CD4-positive, alpha-beta T cell (primary cell): ENCODE measurements at regions not wholly inside any gene's neighbourhood (a gene's known extent, or its start where the extent isn't known, plus 50 kb on each side); places are given as distances from the start of the nearest gene placed in this dataset.
"Not testable (repeated sequence)": the region's sequence is repeated elsewhere in the genome, so short reads cannot be mapped to it uniquely, and the experiment has no call there.

Source experiments
- ATAC-seq: fragments of 200-7000 bp; cut with Tn5 transposase; one replicate; pipeline ENCODE4 v1.10.0; 2022; ENCODE audit warnings: mild to moderate bottlenecking; ENCODE audit not compliant: poor library complexity
- CTCF ChIA-PET: fragments of 350-600 bp; sonication (Branson Sonifier 250); formaldehyde crosslinking; loops from one replicate; lab custom pipeline; 2021; ENCODE audit warnings: antibody characterized with exemption, inconsistent platforms; lab: Charles Lee
- POLR2A ChIA-PET: fragments of 350-600 bp; sonication (Branson Sonifier 250); formaldehyde crosslinking; loops from one replicate; lab custom pipeline; 2021; ENCODE audit warnings: antibody characterized with exemption, inconsistent platforms; lab: Charles Lee
- DNase-seq, 14 experiments: peaks; one replicate each; pipeline ENCODE4 v3.0.0-alpha.2; 2013 to 2020; ENCODE audit warnings: mixed read lengths in 2 of 14
- H3K27ac ChIP-seq, 2 donors: one replicate each; pipeline versions ENCODE4 v1.5.1 to v1.7.0; 2013; ENCODE audit warnings: low read length in 2 of 2, low read depth in 1 of 2, mild to moderate bottlenecking in 1 of 2
- H3K27me3 ChIP-seq, 2 experiments: 1 replicate in 1 of 2; 2 replicates in 1 of 2; pipeline versions ENCODE4 v1.6.1 to v1.7.0; 2013; ENCODE audit warnings: low read length in 2 of 2, control low read depth in 1 of 2, mild to moderate bottlenecking in 1 of 2, moderate library complexity in 1 of 2; ENCODE audit not compliant: insufficient read depth in 2 of 2, control insufficient read depth in 1 of 2
- H3K36me3 ChIP-seq: one replicate; pipeline ENCODE4 v1.6.1; 2013; ENCODE audit warnings: low read length, control low read depth; ENCODE audit not compliant: insufficient read depth
- H3K4me1 ChIP-seq: one replicate; pipeline ENCODE4 v1.6.1; 2013; ENCODE audit warnings: low read length, control low read depth; ENCODE audit not compliant: insufficient read depth
- H3K4me3 ChIP-seq: one replicate; pipeline ENCODE4 v1.5.1; 2013; ENCODE audit warnings: mild to moderate bottlenecking, low read length, moderate library complexity
- H3K9me3 ChIP-seq, 2 experiments: 1 replicate in 1 of 2; 2 replicates in 1 of 2; pipeline versions ENCODE4 v1.6.1 to v1.7.0; 2013; ENCODE audit warnings: low read length in 2 of 2, mild to moderate bottlenecking in 2 of 2, control low read depth in 1 of 2, moderate library complexity in 1 of 2; ENCODE audit not compliant: control insufficient read depth in 1 of 2, insufficient read depth in 1 of 2
- H3K27ac Mint-ChIP-seq: one replicate; pipeline ENCODE4 v1.8.0; 2020; ENCODE audit warnings: mixed read lengths
- H3K27me3 Mint-ChIP-seq: one replicate; pipeline ENCODE4 v1.8.0; 2021; ENCODE audit warnings: mixed read lengths
- H3K36me3 Mint-ChIP-seq: one replicate; pipeline ENCODE4 v1.8.0; 2021; ENCODE audit warnings: low read depth, mixed read lengths
- H3K4me1 Mint-ChIP-seq: one replicate; pipeline ENCODE4 v1.8.0; 2021; ENCODE audit warnings: low read depth, mixed read lengths
- H3K4me3 Mint-ChIP-seq: one replicate; pipeline ENCODE4 v1.8.0; 2020; ENCODE audit warnings: mild to moderate bottlenecking, mixed read lengths
- H3K9me3 Mint-ChIP-seq: one replicate; pipeline ENCODE4 v1.8.0; 2020; ENCODE audit warnings: mixed read lengths
- intact Hi-C, 2 experiments: fragments of 100-400 bp; cut with DNase I in 1 of 2; cut with micrococcal nuclease in 1 of 2; formaldehyde crosslinking; loops; one replicate each; pipeline versions ENCODE4 v1.15.1 to v1.9.0; 2023 to 2025; cut with DNase I, micrococcal nuclease
- TF ChIP-seq, protein P1 (sequence below): fragments of 200-600 bp; IDR thresholded peaks from one replicate; pipeline ENCODE4 v1.8.0; 2022; ENCODE audit warnings: antibody characterized with exemption, mild to moderate bottlenecking

DNA sequence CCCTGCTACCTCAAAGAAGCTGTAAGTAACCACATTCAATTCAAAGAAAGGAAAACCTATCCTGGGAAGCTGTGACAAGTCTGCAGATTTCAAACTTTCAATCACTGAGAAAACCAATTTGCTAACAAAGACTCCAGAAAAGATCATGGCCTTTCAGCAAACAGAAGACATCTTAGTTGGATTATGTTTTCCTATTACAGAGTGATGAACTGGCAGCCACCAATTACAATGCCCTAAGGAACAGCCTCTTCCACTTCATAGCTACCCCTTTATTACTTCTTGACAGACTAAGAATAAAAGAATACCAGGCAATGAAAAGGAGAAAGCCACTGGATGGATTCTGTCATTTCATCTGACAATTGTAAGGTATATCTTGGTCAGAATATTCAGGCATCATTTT, 128.2 kb upstream of the RASEF start:
- CTCF ChIA-PET, result no interaction called here
- H3K36me3 Mint-ChIP-seq, result no peaks in the 10 kb centered on the region
- no peaks in the 10 kb centered on the region for H3K27me3 ChIP-seq

DNA sequence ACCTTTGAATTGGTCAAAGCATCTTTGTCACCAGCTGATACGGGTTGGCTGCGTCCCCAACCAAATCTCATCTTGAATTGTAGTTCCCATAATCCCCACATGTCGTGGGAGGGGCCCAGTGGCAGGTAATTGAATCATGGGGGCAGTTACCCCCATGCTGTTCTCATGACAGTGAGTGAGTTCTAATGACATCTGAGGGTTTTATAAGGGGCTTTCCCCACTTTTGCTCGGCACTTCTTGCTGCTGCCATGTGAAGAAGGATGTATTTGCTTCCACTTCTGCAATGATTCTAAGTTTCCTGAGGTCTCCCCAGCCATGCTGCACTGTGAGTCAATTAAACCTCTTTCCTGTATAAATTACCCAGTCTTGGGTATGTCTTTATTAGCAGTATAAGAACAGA, 126.1 kb upstream of the RASEF start:
- H3K4me1 Mint-ChIP-seq, DNase-seq, H3K36me3 Mint-ChIP-seq, H3K4me1 ChIP-seq, H3K36me3 ChIP-seq, H3K27me3 ChIP-seq, H3K27ac Mint-ChIP-seq, H3K4me3 ChIP-seq, H3K9me3 Mint-ChIP-seq, H3K4me3 Mint-ChIP-seq, H3K27ac ChIP-seq, POLR2A ChIA-PET, ATAC-seq, H3K9me3 ChIP-seq, intact Hi-C loops: not testable (repeated sequence)
- CTCF ChIA-PET, result interaction anchor here (0.6 kb wide), 1 partner anchor 339 kb away, joined by 3 read pairs; no protein-coding TSS in a partner anchor
- H3K27me3 Mint-ChIP-seq, result peaks cover 18% of the 10 kb centered on the region

More for the DNA sequence above, 128.2 kb upstream of the RASEF start:
- DNase-seq (no peak), ATAC-seq (no peak)
- Mint-ChIP-seq H3K4me3 (no peak overlapping the region), H3K27me3 (peaks cover 25% of the 10 kb centered on the region), H3K9me3 (no peaks in the 10 kb centered on the region), H3K4me1 (no peaks in the 10 kb centered on the region), H3K27ac (no peak overlapping the region)
- POLR2A ChIA-PET, result interaction anchor here (0.7 kb wide), 1 partner anchor 982 kb away, joined by 3 read pairs; no protein-coding TSS in a partner anchor
- intact Hi-C loops, result no loop called here
- TF ChIP-seq, protein P1, sequence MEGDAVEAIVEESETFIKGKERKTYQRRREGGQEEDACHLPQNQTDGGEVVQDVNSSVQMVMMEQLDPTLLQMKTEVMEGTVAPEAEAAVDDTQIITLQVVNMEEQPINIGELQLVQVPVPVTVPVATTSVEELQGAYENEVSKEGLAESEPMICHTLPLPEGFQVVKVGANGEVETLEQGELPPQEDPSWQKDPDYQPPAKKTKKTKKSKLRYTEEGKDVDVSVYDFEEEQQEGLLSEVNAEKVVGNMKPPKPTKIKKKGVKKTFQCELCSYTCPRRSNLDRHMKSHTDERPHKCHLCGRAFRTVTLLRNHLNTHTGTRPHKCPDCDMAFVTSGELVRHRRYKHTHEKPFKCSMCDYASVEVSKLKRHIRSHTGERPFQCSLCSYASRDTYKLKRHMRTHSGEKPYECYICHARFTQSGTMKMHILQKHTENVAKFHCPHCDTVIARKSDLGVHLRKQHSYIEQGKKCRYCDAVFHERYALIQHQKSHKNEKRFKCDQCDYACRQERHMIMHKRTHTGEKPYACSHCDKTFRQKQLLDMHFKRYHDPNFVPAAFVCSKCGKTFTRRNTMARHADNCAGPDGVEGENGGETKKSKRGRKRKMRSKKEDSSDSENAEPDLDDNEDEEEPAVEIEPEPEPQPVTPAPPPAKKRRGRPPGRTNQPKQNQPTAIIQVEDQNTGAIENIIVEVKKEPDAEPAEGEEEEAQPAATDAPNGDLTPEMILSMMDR, result no peak
- H3K4me1 ChIP-seq, result no peaks in the 10 kb centered on the region
- H3K9me3 ChIP-seq, result no peaks in the 10 kb centered on the region
- H3K4me3 ChIP-seq, result no peak overlapping the region
- H3K27ac ChIP-seq, result no peak overlapping the region
- no peaks in the 10 kb centered on the region for H3K36me3 ChIP-seq

DNA sequence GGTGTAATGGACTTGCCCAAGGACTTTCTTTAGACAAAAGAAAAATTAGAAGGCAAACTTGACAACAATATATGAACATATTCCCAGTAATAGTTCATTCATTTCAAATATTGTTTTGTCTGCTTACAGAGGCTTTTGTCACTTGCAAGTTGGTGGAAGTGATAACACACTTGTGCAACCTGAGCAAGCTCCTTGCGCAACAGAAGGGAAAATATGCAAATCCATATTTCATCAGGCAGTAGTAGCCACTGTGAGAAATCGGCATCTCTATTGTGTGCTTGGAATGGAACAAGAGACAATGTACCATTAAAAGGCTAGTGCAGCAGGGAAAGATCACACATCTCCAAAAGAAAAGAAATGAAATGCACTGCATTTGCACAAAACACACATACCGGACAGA, 125.3 kb upstream of the RASEF start:
- DNase-seq, result no peak
- Histone ChIP-seq H3K27me3 (no peaks in the 10 kb centered on the region), H3K9me3 (no peaks in the 10 kb centered on the region), H3K4me1 (no peaks in the 10 kb centered on the region), H3K27ac (no peak overlapping the region), H3K4me3 (no peak overlapping the region), H3K36me3 (no peaks in the 10 kb centered on the region)
- TF ChIP-seq, protein P1, result no peak
- peaks cover 18% of the 10 kb centered on the region for H3K27me3 Mint-ChIP-seq
- no peak for ATAC-seq
- H3K4me3 Mint-ChIP-seq, result no peak overlapping the region
- intact Hi-C loops, result no loop called here
- no peaks in the 10 kb centered on the region for H3K4me1 Mint-ChIP-seq
- ChIA-PET POLR2A (no interaction called here), CTCF (no interaction called here)
- H3K27ac Mint-ChIP-seq, result no peak overlapping the region
- no peaks in the 10 kb centered on the region for H3K9me3 Mint-ChIP-seq
- no peaks in the 10 kb centered on the region for H3K36me3 Mint-ChIP-seq

DNA sequence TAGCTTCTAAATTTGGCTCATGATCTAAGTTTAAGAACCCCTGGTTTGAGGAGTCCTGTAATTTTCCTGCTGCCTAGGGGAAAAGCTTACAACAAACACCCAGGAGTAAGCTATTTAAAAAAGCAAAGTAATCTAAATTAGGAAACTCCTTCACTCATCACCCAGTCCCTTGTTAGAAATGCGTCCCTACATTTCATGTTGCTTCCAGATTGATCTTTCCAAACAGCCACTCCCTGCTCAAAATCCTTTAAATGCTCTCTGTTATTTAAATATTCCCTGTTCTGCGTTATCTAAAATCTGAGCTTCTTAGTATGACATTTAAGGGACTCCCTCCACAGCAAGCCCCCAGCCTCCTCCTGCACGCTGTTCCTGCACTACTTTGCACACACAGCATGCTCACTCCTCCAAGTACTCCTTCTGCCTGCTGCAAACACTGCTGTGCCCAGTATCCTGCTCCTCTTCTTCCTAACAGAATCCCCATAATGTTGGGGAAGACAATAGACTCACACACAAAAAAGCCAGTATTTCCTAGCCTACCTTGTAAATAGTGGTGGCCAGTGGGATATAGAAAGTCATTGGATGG, 123.3 kb upstream of the RASEF start:
- Histone ChIP-seq H3K27me3 (no peaks in the 10 kb centered on the region), H3K27ac (no peak overlapping the region), H3K36me3 (no peaks in the 10 kb centered on the region), H3K4me1 (no peaks in the 10 kb centered on the region), H3K9me3 (no peaks in the 10 kb centered on the region), H3K4me3 (no peak overlapping the region)
- ChIA-PET CTCF (no interaction called here), POLR2A (no interaction called here)
- Mint-ChIP-seq H3K9me3 (no peaks in the 10 kb centered on the region), H3K27ac (no peak overlapping the region), H3K4me1 (no peaks in the 10 kb centered on the region), H3K27me3 (peaks cover 12% of the 10 kb centered on the region), H3K36me3 (no peaks in the 10 kb centered on the region), H3K4me3 (no peak overlapping the region)
- ATAC-seq, result no peak
- TF ChIP-seq, protein P1, result no peak
- intact Hi-C loops, result no loop called here
- DNase-seq, result no peak
